Neural cell (in vitro differentiated cells): ENCODE measurements at regions not wholly inside any gene's neighbourhood (a gene's known extent, or its start where the extent isn't known, plus 50 kb on each side); places are given as distances from the start of the nearest gene placed in this dataset.

Experiments used
- H2AFZ ChIP-seq: fragments of 200-600, 300-800 bp; sonication (generic), shearing (Covaris generic); 2 replicates; pipeline ENCODE4 v1.6.0; 2014; ENCODE audit warnings: low read depth, mild to moderate bottlenecking, antibody characterized with exemption, low read length, moderate library complexity
- H3F3A ChIP-seq: fragments of 200-600 bp; shearing (Covaris generic); 2 replicates; pipeline ENCODE4 v1.6.1; 2016; ENCODE audit warnings: mild to moderate bottlenecking, moderate library complexity, mixed read lengths, antibody characterized with exemption, low read length; ENCODE audit not compliant: insufficient read depth, poor library complexity, severe bottlenecking
- H3K27ac ChIP-seq: fragments of 200-600, 300-800 bp; sonication (generic), shearing (Covaris generic); 2 replicates; pipeline ENCODE4 v1.5.1; 2014; ENCODE audit warnings: mild to moderate bottlenecking, low read length, moderate library complexity
- H3K27me3 ChIP-seq: fragments of 300-800, 200-600 bp; sonication (generic), shearing (Covaris generic); 2 replicates; pipeline ENCODE4 v1.6.0; 2014; ENCODE audit warnings: mild to moderate bottlenecking, low read depth, low read length, moderate library complexity; ENCODE audit not compliant: insufficient read depth
- H3K36me3 ChIP-seq: fragments of 300-800, 200-600 bp; sonication (generic), shearing (Covaris generic); 2 replicates; pipeline ENCODE4 v1.5.1; 2014; ENCODE audit warnings: mild to moderate bottlenecking, antibody characterized with exemption, low read length, moderate library complexity; ENCODE audit not compliant: insufficient read depth
- H3K4me2 ChIP-seq: fragments of 300-800, 200-600 bp; sonication (generic), shearing (Covaris generic); 2 replicates; pipeline ENCODE4 v1.6.0; 2014; ENCODE audit warnings: mild to moderate bottlenecking, low read length
- H3K4me3 ChIP-seq: fragments of 300-800, 200-600 bp; sonication (generic), shearing (Covaris generic); 2 replicates; pipeline ENCODE4 v1.5.1; 2014; ENCODE audit warnings: mild to moderate bottlenecking, low read length, moderate library complexity
- H3K79me2 ChIP-seq: fragments of 200-600 bp; shearing (Covaris generic); replicated peaks from 2 replicates; pipeline ENCODE4 v1.6.0; 2014; ENCODE audit warnings: mild to moderate bottlenecking, low read length, moderate library complexity; ENCODE audit not compliant: insufficient read depth
- H3K9ac ChIP-seq: fragments of 300-800, 200-600 bp; sonication (generic), shearing (Covaris generic); 2 replicates; pipeline ENCODE4 v1.6.1; 2016; ENCODE audit warnings: mild to moderate bottlenecking, low read length, mixed read lengths
- H3K9me2 ChIP-seq: fragments of 200-600 bp; shearing (Covaris generic); 2 replicates; pipeline ENCODE4 v1.6.1; 2016; ENCODE audit warnings: mild to moderate bottlenecking, low read length, mixed read lengths; ENCODE audit not compliant: insufficient read depth
- H3K9me3 ChIP-seq: fragments of 200-600, 300-800 bp; sonication (generic), shearing (Covaris generic); 2 replicates; pipeline ENCODE4 v1.6.1; 2016; ENCODE audit warnings: mild to moderate bottlenecking, mixed run types, low read length, moderate library complexity, mixed read lengths
- H4K20me1 ChIP-seq: fragments of 200-600 bp; shearing (Covaris generic); 2 replicates; pipeline ENCODE4 v1.6.1; 2016; ENCODE audit warnings: mild to moderate bottlenecking, mixed run types; ENCODE audit not compliant: insufficient read depth
- CTCF ChIP-seq: fragments of 450-650 bp; IDR thresholded peaks from 2 replicates; pipeline ENCODE4 v1.5.1; 2014; ENCODE audit warnings: antibody characterized with exemption, mild to moderate bottlenecking, moderate library complexity; ENCODE audit not compliant: poor library complexity, severe bottlenecking
- EP300 ChIP-seq: fragments of 450-650 bp; conservative IDR thresholded peaks from 2 replicates; pipeline ENCODE4 v1.6.1; 2014; ENCODE audit warnings: antibody characterized with exemption, mild to moderate bottlenecking, moderate library complexity; ENCODE audit not compliant: poor library complexity, severe bottlenecking
- EZH2 ChIP-seq: fragments of 200-600, 300-800 bp; shearing (Covaris generic), sonication (generic); IDR thresholded peaks from 2 replicates; pipeline ENCODE4 v1.6.1; 2014; ENCODE audit warnings: antibody characterized with exemption, low read length, borderline replicate concordance, mild to moderate bottlenecking; ENCODE audit not compliant: insufficient read depth, poor library complexity, severe bottlenecking
- MXI1 ChIP-seq: fragments of 450-650 bp; conservative IDR thresholded peaks from 2 replicates; pipeline ENCODE4 v1.6.1; 2014; ENCODE audit warnings: antibody characterized with exemption, mild to moderate bottlenecking; ENCODE audit not compliant: poor library complexity, severe bottlenecking
- POLR2AphosphoS5 ChIP-seq: IDR thresholded peaks from 2 replicates; pipeline ENCODE4 v1.6.1; 2012
- RAD21 ChIP-seq: fragments of 450-650 bp; conservative IDR thresholded peaks from 2 replicates; pipeline ENCODE4 v1.6.1; 2014; ENCODE audit warnings: antibody characterized with exemption, mild to moderate bottlenecking, moderate library complexity
- REST ChIP-seq: IDR thresholded peaks from 2 replicates; pipeline ENCODE4 v1.6.1; 2012; ENCODE audit warnings: borderline replicate concordance
- SMC3 ChIP-seq: fragments of 450-650 bp; conservative IDR thresholded peaks from 2 replicates; pipeline ENCODE4 v1.6.1; 2014; ENCODE audit warnings: antibody characterized with exemption, mild to moderate bottlenecking, moderate library complexity; ENCODE audit not compliant: poor library complexity
- TAF1 ChIP-seq: IDR thresholded peaks from 2 replicates; pipeline ENCODE4 v1.6.1; 2012; ENCODE audit warnings: low read depth

- H3K9me3 ChIP-seq, result no peaks in the 10 kb centered on the region
- H3K27me3 ChIP-seq, result no peaks in the 10 kb centered on the region
- H3K27ac ChIP-seq, result no peak overlapping the region
- TF ChIP-seq REST (no peak), TAF1 (no peak), CTCF (no peak), POLR2AphosphoS5 (no peak), RAD21 (no peak), SMC3 (no peak), MXI1 (no peak), EZH2 (no peak), EP300 (no peak)
- H3K36me3 ChIP-seq, result no peaks in the 10 kb centered on the region
- no peaks in the 10 kb centered on the region for H4K20me1 ChIP-seq
- no peak overlapping the region for H3K4me3 ChIP-seq
- H3K9ac ChIP-seq, result no peak overlapping the region
- no peak overlapping the region for H3K4me2 ChIP-seq
- no peaks in the 10 kb centered on the region for H3K79me2 ChIP-seq
- no peaks in the 10 kb centered on the region for H3F3A ChIP-seq
- H2AFZ ChIP-seq, result no peak overlapping the region
- no peaks in the 10 kb centered on the region for H3K9me2 ChIP-seq
These were observed 114.0 kb upstream of the BASP1 start for GRCh38 chr5:17103461-17103860.

GRCh38 chr5:17105744-17106418 is 111.5 kb upstream of the BASP1 start:
- Histone ChIP-seq H3K79me2 (no peaks in the 10 kb centered on the region), H3K27me3 (no peaks in the 10 kb centered on the region), H3K27ac (no peak overlapping the region), H3K9me2 (no peaks in the 10 kb centered on the region), H4K20me1 (no peaks in the 10 kb centered on the region), H3K4me3 (no peak overlapping the region), H3K36me3 (no peaks in the 10 kb centered on the region), H3K9ac (no peak overlapping the region), H3K9me3 (no peaks in the 10 kb centered on the region), H3F3A (no peaks in the 10 kb centered on the region), H2AFZ (no peak overlapping the region), H3K4me2 (no peak overlapping the region)
- TF ChIP-seq REST (no peak), RAD21 (no peak), EZH2 (no peak), POLR2AphosphoS5 (no peak), TAF1 (no peak), MXI1 (no peak), CTCF (no peak), SMC3 (no peak), EP300 (no peak)
